ENCODE measurements at regions not wholly inside any gene's neighbourhood (a gene's known extent, or its start where the extent isn't known, plus 50 kb on each side); places are given as distances from the start of the nearest gene placed in this dataset.

- no peaks in the 10 kb centered on the region for H3K27me3 ChIP-seq
- no peaks in the 10 kb centered on the region for H3K4me1 ChIP-seq
- H3K27ac ChIP-seq, result no peak overlapping the region
- TF ChIP-seq POLR2AphosphoS5 (IDR thresholded peaks at IDR 0.05), result no peak
- TF ChIP-seq EP300 (IDR thresholded peaks at IDR 0.05), result no peak
- no peak for TF ChIP-seq POLR2A (IDR thresholded peaks at IDR 0.05)
- TF ChIP-seq, protein P1, sequence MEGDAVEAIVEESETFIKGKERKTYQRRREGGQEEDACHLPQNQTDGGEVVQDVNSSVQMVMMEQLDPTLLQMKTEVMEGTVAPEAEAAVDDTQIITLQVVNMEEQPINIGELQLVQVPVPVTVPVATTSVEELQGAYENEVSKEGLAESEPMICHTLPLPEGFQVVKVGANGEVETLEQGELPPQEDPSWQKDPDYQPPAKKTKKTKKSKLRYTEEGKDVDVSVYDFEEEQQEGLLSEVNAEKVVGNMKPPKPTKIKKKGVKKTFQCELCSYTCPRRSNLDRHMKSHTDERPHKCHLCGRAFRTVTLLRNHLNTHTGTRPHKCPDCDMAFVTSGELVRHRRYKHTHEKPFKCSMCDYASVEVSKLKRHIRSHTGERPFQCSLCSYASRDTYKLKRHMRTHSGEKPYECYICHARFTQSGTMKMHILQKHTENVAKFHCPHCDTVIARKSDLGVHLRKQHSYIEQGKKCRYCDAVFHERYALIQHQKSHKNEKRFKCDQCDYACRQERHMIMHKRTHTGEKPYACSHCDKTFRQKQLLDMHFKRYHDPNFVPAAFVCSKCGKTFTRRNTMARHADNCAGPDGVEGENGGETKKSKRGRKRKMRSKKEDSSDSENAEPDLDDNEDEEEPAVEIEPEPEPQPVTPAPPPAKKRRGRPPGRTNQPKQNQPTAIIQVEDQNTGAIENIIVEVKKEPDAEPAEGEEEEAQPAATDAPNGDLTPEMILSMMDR (IDR thresholded peaks at IDR 0.05), result no peak
- DNase-seq (peak in 1 of 2 donors; percentile 28), ATAC-seq (ENCODE audit: low FRiP score in 2 of 2) (peak in 1 of 2 donors; percentile 24)
- H3K4me3 ChIP-seq, result no peak overlapping the region
- WGBS, 2 donors, result 75 to 86% methylated on average over 2 to 3 of the region's 5 CpGs
- H3K9me3 ChIP-seq, result no peaks in the 10 kb centered on the region
- H3K36me3 ChIP-seq, result no peaks in the 10 kb centered on the region
Observed at GRCh38 chr9:8070779-8071444, 271.3 kb upstream of the DMAC1 start.

GRCh38 chr9:8062459-8062858 lies 262.9 kb upstream of the DMAC1 start:
- ATAC-seq (ENCODE audit: low FRiP score in 2 of 2), result no peak
- Histone ChIP-seq H3K27ac (no peak overlapping the region), H3K4me1 (no peaks in the 10 kb centered on the region), H3K9me3 (peaks cover 0 to 4% (median 2%) of the 10 kb centered on the region in 4 donors), H3K4me3 (no peak overlapping the region), H3K27me3 (no peaks in the 10 kb centered on the region), H3K36me3 (no peaks in the 10 kb centered on the region)
- DNase-seq, result peak in 1 of 2 donors; percentile 5
- WGBS, 2 donors, result 91 to 96% methylated on average over 4 to 5 of the region's 5 CpGs
- no peak for TF ChIP-seq POLR2AphosphoS5 (IDR thresholded peaks at IDR 0.05)
- TF ChIP-seq POLR2A (IDR thresholded peaks at IDR 0.05), result no peak
- no peak for TF ChIP-seq EP300 (IDR thresholded peaks at IDR 0.05)
- TF ChIP-seq, protein P1 (IDR thresholded peaks at IDR 0.05), result no peak

DNA sequence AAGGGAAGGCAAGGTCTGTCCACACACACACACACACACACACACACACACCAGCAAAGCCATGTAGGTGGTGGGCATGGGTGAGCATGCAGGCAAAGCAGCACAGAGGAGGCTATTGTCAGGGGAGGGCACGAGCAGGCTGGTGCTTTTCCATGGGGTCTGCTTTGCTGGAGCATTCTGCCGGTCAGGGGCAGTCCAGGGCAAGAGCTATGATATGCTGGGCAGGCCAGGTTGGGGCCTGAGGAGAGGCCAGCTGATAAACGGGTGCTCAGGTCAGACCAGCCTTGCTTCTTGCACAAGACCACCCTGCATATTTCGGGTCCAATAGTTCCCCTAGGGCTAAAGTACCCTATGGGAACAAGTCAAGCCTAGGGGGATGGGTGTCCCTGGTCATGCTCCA lies 253.9 kb upstream of the DMAC1 start:
- Histone ChIP-seq H3K4me3 (no peak overlapping the region), H3K4me1 (no peaks in the 10 kb centered on the region), H3K27me3 (no peaks in the 10 kb centered on the region), H3K36me3 (no peaks in the 10 kb centered on the region), H3K9me3 (peaks cover 0 to 4% (median under 1%) of the 10 kb centered on the region in 4 donors), H3K27ac (no peak overlapping the region)
- DNase-seq (peak in 1 of 2 donors; percentile 1), ATAC-seq (ENCODE audit: low FRiP score in 2 of 2) (peak; percentile 17 to 43)
- WGBS, 2 donors, result 88% methylated on average over 1 of the region's 4 CpGs; no CpG with 5 or more reads in 1 of the 2 donors
- TF ChIP-seq POLR2AphosphoS5 (IDR thresholded peaks at IDR 0.05) (no peak), EP300 (IDR thresholded peaks at IDR 0.05) (no peak), POLR2A (IDR thresholded peaks at IDR 0.05) (no peak)
- TF ChIP-seq, protein P1 (IDR thresholded peaks at IDR 0.05), result no peak

DNA sequence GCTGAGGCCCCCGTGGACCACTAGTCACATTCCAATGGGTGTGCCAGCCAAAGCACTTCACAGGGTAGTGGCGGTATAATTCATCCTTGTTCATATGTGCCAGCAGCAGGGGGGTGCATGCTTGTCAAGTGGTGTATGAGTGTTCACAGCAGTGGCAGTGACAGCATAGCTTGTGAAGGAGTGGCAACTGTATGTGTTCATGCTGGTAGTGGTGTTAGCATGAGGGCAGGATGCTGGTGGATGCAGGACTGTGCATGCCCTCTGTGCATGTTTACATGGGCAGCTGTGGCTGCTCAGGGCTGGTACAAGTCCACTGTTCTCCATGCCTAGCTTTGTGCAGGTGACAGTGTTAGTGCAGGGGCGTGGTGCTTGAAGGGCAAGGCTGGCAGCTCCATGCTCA lies 253.4 kb upstream of the DMAC1 start:
- Histone ChIP-seq H3K4me3 (no peak overlapping the region), H3K27me3 (no peaks in the 10 kb centered on the region), H3K27ac (no peak overlapping the region), H3K9me3 (peaks cover 0 to 4% (median 2%) of the 10 kb centered on the region in 4 donors), H3K36me3 (no peaks in the 10 kb centered on the region), H3K4me1 (no peaks in the 10 kb centered on the region)
- no peak for TF ChIP-seq POLR2A (IDR thresholded peaks at IDR 0.05)
- no peak for TF ChIP-seq POLR2AphosphoS5 (IDR thresholded peaks at IDR 0.05)
- TF ChIP-seq EP300 (IDR thresholded peaks at IDR 0.05), result no peak
- TF ChIP-seq, protein P1 (IDR thresholded peaks at IDR 0.05), result no peak
- 80 to 92% methylated on average over 2 to 3 of the region's 3 CpGs for WGBS, 2 donors
- DNase-seq (no peak), ATAC-seq (ENCODE audit: low FRiP score in 2 of 2) (peak in 1 of 2 donors; percentile 22)

- Histone ChIP-seq H3K4me3 (no peak overlapping the region), H3K27ac (no peak overlapping the region), H3K36me3 (no peaks in the 10 kb centered on the region), H3K9me3 (peaks cover 0 to 18% (median 12%) of the 10 kb centered on the region in 4 donors), H3K27me3 (no peaks in the 10 kb centered on the region), H3K4me1 (no peaks in the 10 kb centered on the region)
- WGBS, 2 donors, result 67 to 74% methylated on average over 2 of the region's 2 CpGs
- ATAC-seq (ENCODE audit: low FRiP score in 2 of 2) (no peak), DNase-seq (no peak)
- TF ChIP-seq POLR2AphosphoS5 (IDR thresholded peaks at IDR 0.05) (no peak), EP300 (IDR thresholded peaks at IDR 0.05) (no peak), POLR2A (IDR thresholded peaks at IDR 0.05) (no peak)
- TF ChIP-seq, protein P1 (IDR thresholded peaks at IDR 0.05), result no peak
Observed at GRCh38 chr9:8037745-8038144, 238.2 kb upstream of the DMAC1 start.
